OCI-LY7 (cell line): ENCODE measurements at regions not wholly inside any gene's neighbourhood (a gene's known extent, or its start where the extent isn't known, plus 50 kb on each side); places are given as distances from the start of the nearest gene placed in this dataset.

Experiments used
- BruUV-seq: library from RNA; stranded (reverse); fragments of 400-500 nt; replicated peaks from 2 replicates; lab custom pipeline; 2021; lab: Mats Ljungman, UMichigan
- CTCF ChIA-PET: fragments of 300-600 bp; sonication (Branson Sonifier 250); formaldehyde crosslinking; loops from one replicate; lab custom pipeline; 2022; ENCODE audit warnings: antibody characterized with exemption; ENCODE audit not compliant: unreplicated experiment; lab: Charles Lee
- POLR2A ChIA-PET: fragments of 300-600 bp; sonication (Branson Sonifier 250); formaldehyde crosslinking; loops from one replicate; lab custom pipeline; 2022; ENCODE audit warnings: antibody characterized with exemption; lab: Charles Lee
- DNase-seq: peaks from one replicate; pipeline ENCODE4 v3.0.0-alpha.2; 2015; ENCODE audit warnings: low spot score
- H2AFZ ChIP-seq: fragments of 200-600 bp; sonication (generic), shearing (Covaris generic); 2 replicates; pipeline ENCODE4 v1.6.1; 2014; ENCODE audit warnings: mild to moderate bottlenecking, antibody characterized with exemption, low read length, moderate library complexity
- H3K27ac ChIP-seq: fragments of 200-600 bp; sonication (generic); 2 replicates; pipeline ENCODE4 v1.5.1; 2014; ENCODE audit warnings: mixed run types, low read depth, mild to moderate bottlenecking, moderate library complexity, low read length, inconsistent platforms; ENCODE audit not compliant: poor library complexity, severe bottlenecking
- H3K36me3 ChIP-seq: fragments of 200-600 bp; sonication (generic); 2 replicates; pipeline ENCODE4 v1.6.1; 2014; ENCODE audit warnings: mild to moderate bottlenecking, antibody characterized with exemption, low read length, moderate library complexity, mixed read lengths; ENCODE audit not compliant: insufficient read depth
- H3K4me1 ChIP-seq: fragments of 200-600 bp; sonication (generic); 2 replicates; pipeline ENCODE4 v1.5.1; 2014; ENCODE audit warnings: mild to moderate bottlenecking, low read length; ENCODE audit not compliant: insufficient read depth, poor library complexity, severe bottlenecking
- H3K4me2 ChIP-seq: fragments of 200-600 bp; sonication (generic); 2 replicates; pipeline ENCODE4 v1.6.1; 2014; ENCODE audit warnings: mild to moderate bottlenecking, low read length
- H3K4me3 ChIP-seq: fragments of 200-600 bp; sonication (generic); 2 replicates; pipeline ENCODE4 v1.5.1; 2014; ENCODE audit warnings: mild to moderate bottlenecking, low read depth, low read length; ENCODE audit not compliant: poor library complexity, severe bottlenecking
- H3K79me2 ChIP-seq: fragments of 200-600 bp; sonication (generic); 2 replicates; pipeline ENCODE4 v1.6.1; 2016; ENCODE audit warnings: low read depth, mild to moderate bottlenecking, low read length, moderate library complexity, mixed read lengths; ENCODE audit not compliant: insufficient read depth
- H3K9me2 ChIP-seq: fragments of 200-600 bp; sonication (generic); 2 replicates; pipeline ENCODE4 v1.6.1; 2016; ENCODE audit warnings: mild to moderate bottlenecking, low read length, mixed read lengths; ENCODE audit not compliant: insufficient read depth
- H3K9me3 ChIP-seq: fragments of 200-600 bp; sonication (generic); 2 replicates; pipeline ENCODE4 v1.6.1; 2014; ENCODE audit warnings: mild to moderate bottlenecking, mixed run types, low read length, mixed read lengths
- H4K20me1 ChIP-seq: fragments of 200-600 bp; sonication (generic); 2 replicates; pipeline ENCODE4 v1.6.1; 2014; ENCODE audit warnings: mild to moderate bottlenecking, antibody characterized with exemption, low read length, moderate library complexity, mixed read lengths; ENCODE audit not compliant: insufficient read depth
- CTCF ChIP-seq: fragments of 200-600 bp; sonication (generic); conservative IDR thresholded peaks from 2 replicates; pipeline ENCODE4 v1.5.1; 2014; ENCODE audit warnings: mild to moderate bottlenecking, antibody characterized with exemption, low read length, moderate library complexity, mixed read lengths
- EZH2phosphoT487 ChIP-seq: fragments of 200-600 bp; sonication (generic); IDR thresholded peaks from 2 replicates; pipeline ENCODE4 v1.6.1; 2018; ENCODE audit warnings: low read depth, borderline replicate concordance, mild to moderate bottlenecking, mixed run types, antibody characterized with exemption, low read length, moderate library complexity, mixed read lengths
- intact Hi-C: fragments of 100-400 bp; cut with micrococcal nuclease; formaldehyde crosslinking; loops from one replicate; pipeline ENCODE4 v1.10.0; 2022; ENCODE audit not compliant: unreplicated experiment

DNA sequence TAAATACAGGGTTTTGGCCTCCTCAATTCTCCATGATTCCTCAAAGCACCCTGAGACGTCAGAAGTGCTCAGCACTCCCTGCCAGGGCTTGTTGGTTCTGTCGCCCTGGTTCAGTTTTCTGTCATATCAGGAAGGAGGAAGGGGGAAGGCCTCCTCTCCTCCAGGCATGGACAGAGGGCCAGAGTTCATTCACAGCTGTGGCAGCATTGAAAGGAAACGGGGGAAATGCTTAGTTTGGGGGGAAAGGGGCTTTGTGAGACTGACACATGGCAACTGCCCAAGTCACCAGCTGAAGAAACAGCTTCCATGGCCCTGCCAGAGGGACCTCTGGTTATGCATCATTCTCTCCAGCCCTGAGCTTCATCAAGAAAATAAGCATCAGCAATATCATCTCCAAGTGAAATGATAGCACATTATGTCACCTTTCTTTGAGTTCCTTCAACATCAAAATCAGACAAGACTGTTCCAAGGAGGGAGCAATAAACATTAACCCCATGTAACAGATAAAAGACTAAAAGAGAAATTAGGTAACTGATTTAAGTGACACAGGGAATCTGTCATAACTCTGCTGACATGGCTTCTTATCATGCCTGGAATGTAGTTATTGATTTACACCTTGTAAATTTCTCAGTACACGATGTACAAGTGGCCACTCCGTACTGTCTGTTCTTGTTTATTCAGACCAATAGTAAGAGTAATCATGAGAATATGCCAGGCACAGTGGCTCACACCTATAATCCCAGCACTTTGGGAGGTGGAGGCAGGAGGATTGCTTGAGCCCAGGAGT is 103.2 kb upstream of the SLC25A33 start:
- no peaks in the 10 kb centered on the region for H3K9me2 ChIP-seq
- H3K9me3 ChIP-seq = no peaks in the 10 kb centered on the region
- H4K20me1 ChIP-seq = no peaks in the 10 kb centered on the region
- no TSS peak for BruUV-seq
- TF ChIP-seq CTCF (no peak), EZH2phosphoT487 (no peak)
- no peaks in the 10 kb centered on the region for H3K79me2 ChIP-seq
- peaks cover 8% of the 10 kb centered on the region for H3K4me1 ChIP-seq
- POLR2A ChIA-PET = interaction anchor here (1.9 kb wide), 1 partner anchor 9 kb away, joined by 5 read pairs; no protein-coding TSS in a partner anchor
- H3K4me3 ChIP-seq = no peak overlapping the region
- no peak for DNase-seq
- H3K36me3 ChIP-seq = no peaks in the 10 kb centered on the region
- no peak overlapping the region for H3K4me2 ChIP-seq
- intact Hi-C loops = no loop called here
- no peak overlapping the region for H3K27ac ChIP-seq
- CTCF ChIA-PET = no interaction called here
- no peak overlapping the region for H2AFZ ChIP-seq

DNA sequence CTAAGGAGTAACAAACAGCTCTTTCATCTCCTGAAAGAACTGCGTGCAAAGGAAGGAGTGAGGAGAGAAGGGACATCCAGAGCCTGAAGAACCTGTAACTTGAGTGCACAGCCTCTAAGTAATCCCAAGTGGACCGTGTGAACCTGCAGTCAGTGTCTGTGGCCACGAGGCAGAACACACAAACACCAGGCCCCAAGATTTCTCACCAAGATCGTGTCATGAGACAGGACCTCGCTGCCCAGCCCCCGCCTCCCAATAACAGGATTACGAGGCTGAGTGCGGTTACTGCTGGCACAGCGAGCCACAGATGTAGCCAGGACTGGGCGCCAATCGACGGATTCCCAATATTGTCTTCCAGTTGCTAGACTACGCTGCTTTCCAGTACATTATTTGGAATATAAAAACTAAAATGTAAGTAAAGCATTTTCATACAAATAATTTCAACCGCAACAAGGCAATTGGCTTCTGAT is 101.3 kb upstream of the SLC25A33 start:
- Histone ChIP-seq H3K9me3 (no peaks in the 10 kb centered on the region), H3K4me2 (no peak overlapping the region), H2AFZ (no peak overlapping the region), H3K9me2 (no peaks in the 10 kb centered on the region), H4K20me1 (no peaks in the 10 kb centered on the region), H3K4me1 (peaks cover 9% of the 10 kb centered on the region), H3K27ac (no peak overlapping the region), H3K79me2 (no peaks in the 10 kb centered on the region), H3K36me3 (no peaks in the 10 kb centered on the region), H3K4me3 (no peak overlapping the region)
- intact Hi-C loops = no loop called here
- no peak for DNase-seq
- ChIA-PET POLR2A (no interaction called here), CTCF (no interaction called here)
- TF ChIP-seq CTCF (no peak), EZH2phosphoT487 (no peak)
- BruUV-seq = no TSS peak

DNA sequence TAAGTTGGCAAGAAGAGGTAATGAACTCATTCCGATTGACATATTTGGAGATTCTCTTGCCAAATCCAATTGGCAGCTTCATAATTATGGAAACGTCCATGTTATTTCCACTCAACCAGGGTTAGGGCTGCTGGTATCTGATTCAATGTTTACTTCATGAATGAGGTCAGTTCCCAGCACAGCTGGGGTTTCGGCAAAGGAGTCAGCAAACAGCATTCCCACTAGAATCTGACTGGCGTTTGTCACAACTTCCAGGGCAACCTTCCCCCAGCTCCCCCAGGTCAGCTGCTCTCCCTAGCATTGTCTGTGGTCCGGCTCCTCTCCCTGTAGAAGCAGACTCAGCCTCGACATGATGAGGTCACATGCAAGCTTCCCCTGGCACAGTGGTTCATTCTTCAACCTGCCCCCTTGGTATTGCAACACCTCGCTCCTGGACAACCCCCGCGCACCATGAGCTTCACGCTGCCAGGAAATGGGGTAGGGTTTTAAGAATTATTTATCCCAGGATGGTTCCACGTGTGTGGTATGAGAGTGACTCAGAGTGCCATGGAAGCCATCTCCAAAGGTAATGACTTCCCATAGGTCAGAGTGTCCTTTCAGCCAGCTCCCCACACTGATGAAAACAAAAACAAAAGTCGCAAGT is 100.7 kb upstream of the SLC25A33 start:
- H4K20me1 ChIP-seq = no peaks in the 10 kb centered on the region
- no peak overlapping the region for H3K27ac ChIP-seq
- H3K4me3 ChIP-seq = no peak overlapping the region
- TF ChIP-seq CTCF = no peak
- no peak for TF ChIP-seq EZH2phosphoT487
- H3K36me3 ChIP-seq = no peaks in the 10 kb centered on the region
- H3K9me3 ChIP-seq = no peaks in the 10 kb centered on the region
- BruUV-seq = no TSS peak
- intact Hi-C loops = no loop called here
- H3K9me2 ChIP-seq = no peaks in the 10 kb centered on the region
- ChIA-PET POLR2A (no interaction called here), CTCF (no interaction called here)
- DNase-seq = no peak
- peaks cover 8% of the 10 kb centered on the region for H3K4me1 ChIP-seq
- H3K79me2 ChIP-seq = no peaks in the 10 kb centered on the region
- H3K4me2 ChIP-seq = no peak overlapping the region
- H2AFZ ChIP-seq = no peak overlapping the region
